Superior temporal gyrus (tissue), 1 donor: ENCODE measurements at regions not wholly inside any gene's neighbourhood (a gene's known extent, or its start where the extent isn't known, plus 50 kb on each side); places are given as distances from the start of the nearest gene placed in this dataset.
"Not testable (repeated sequence)": the region's sequence is repeated elsewhere in the genome, so short reads cannot be mapped to it uniquely, and the experiment has no call there.

ENCODE experiments used
- DNase-seq: peaks from one replicate; pipeline ENCODE4 v3.0.0-alpha.2; 2016; ENCODE audit errors: extremely low spot score

DNA sequence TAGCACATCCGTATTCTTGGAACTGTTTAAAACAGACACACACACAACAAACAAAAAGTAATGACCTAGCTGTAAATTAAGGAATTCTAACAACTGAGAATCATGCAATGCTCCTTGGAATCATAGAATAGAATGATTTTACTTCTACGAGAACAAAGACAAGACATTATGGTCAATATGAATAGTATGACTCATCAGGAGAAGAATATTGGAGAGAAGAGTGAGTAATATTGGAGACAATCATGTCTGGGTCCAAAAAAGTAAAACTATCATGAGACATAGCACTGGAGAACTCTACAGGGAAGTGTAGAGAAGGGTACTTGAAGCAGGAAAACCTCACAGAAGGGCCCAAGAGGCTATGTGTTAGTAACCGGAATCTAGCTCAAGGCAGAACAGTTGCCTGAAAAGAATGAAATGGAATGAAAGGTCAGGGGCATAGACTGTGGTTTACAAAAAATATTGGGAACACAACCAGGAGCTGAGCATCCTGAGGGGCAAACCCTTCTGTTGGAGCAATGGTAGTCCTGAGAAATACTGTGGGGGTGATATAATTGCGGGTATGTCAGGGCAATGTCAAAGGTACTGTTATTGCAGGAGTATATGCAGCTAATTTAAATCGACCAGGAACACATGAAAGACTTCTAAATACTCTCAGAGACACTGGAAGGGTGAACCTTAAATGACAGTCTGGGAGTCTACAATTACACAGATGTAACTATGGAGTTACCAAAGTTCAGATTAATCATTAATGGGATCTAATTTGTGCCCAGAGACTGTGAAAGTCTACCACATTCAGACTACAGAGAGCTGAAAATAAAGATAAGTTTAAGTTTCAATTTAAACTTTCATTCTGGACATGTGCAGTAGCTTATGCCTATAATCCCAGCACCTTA, 201.2 kb downstream of the BCHE start:
- no peak for DNase-seq

DNA sequence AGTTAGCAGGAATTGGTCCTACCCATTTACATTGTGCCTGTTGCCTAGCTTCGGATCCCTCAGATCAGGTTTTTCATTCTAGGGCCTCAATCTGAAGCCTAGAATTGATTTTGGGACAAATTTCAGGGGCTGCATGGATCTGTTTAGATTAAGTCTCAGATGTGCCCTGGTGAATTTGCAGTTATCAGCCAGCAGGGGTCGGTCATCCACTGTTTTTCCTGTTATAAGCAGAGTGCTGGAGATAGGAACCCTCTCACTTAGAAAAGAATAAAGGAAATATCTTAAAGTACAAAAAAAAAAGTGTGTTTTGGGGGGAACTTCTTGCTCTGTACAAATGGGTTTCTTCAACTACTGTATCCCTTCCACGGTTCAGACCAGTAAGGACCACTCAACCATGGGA, 212.5 kb downstream of the BCHE start:
- DNase-seq, result no peak

- no peak for DNase-seq
Observed at GRCh38 chr3:165622356-165622755, 214.9 kb downstream of the BCHE start.

- no peak for DNase-seq
Observed at GRCh38 chr3:165619069-165619468, 218.2 kb downstream of the BCHE start.

- DNase-seq, result no peak
Observed at GRCh38 chr3:165617134-165617533, 220.1 kb downstream of the BCHE start.

GRCh38 chr3:165614337-165614736, 222.9 kb downstream of the BCHE start:
- no peak for DNase-seq

DNA sequence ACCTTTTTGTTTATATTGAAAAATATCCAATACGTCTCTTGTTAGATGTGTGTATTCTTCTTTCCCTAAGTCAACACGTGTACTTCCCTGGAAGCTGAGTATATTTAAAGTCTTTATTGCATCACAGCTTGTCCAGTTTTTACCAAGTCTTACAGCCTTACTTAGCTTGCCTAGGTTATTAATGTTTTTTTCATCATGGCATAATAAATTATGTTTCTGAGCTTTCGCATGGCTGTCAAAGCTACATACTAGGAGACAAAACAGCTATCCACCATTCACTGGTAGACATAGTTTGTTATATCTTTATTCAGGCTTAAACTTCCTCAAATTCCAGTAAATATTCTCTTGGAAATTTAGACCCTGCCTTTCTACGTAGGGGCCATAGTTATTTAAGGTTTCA, 224.2 kb downstream of the BCHE start:
- DNase-seq, result no peak

- no peak for DNase-seq
Observed at GRCh38 chr3:165607221-165607620, 230.0 kb downstream of the BCHE start.

GRCh38 chr3:165603196-165603595, 234.0 kb downstream of the BCHE start:
- DNase-seq, result no peak

DNA sequence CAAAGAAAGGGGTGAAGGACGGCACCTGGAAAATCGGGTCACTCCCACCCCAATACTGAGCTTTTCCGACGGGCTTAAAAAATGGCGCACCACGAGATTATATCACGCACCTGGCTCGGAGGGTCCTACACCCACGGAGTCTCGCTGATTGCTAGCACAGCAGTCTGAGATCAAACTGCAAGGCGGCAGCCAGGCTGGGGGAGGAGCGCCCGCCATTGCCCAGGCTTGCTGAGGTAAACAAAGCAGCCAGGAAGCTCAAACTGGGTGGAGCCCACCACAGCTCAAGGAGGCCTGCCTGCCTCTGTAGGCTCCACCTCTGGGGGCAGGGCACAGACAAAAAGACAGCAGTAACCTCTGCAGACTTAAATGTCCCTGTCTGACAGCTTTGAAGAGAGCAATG, 264.7 kb downstream of the BCHE start:
- not testable (repeated sequence) for DNase-seq

- no peak for DNase-seq
Observed at GRCh38 chr3:165568907-165569462, 268.2 kb downstream of the BCHE start.

- DNase-seq, result no peak
Observed at GRCh38 chr3:165555785-165556184, 281.4 kb downstream of the BCHE start.

DNA sequence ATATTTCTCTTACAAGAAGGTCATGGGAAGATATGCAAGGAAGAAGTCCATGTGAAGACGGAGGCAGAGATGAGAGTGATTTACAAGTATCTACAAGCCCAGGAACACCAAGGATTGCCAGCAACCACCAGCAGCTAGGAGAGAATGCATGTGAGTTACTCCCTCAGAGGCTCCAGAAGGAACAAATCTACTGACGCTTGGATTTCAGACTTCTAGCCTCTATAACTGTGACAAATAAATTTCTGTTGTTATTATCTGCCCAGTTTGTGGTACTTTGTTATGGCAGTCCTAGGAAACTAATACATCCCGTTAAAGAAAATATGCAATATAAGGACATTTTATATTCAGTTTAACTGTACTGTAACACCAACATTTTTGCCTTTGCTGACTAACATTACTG, 283.9 kb downstream of the BCHE start:
- DNase-seq, result no peak

DNA sequence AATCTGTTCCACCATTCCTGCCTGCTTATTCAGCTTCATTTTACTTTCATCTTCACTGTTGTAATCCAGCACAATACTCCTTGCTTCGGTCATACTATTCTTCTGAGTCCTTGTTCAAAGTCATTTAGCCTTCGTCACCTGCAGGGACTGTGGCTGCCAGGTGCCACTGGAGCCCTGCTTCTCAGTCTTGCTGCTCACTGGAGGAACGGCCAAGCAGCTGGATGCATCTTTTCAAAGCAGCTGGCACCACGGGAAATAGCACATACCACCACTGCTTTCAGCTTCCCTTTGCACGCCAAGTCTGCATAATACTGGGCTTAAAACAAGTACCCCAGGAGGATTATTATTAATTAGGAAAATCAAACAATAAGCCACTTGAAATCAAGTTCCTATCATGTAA, 287.6 kb downstream of the BCHE start:
- DNase-seq, result no peak

GRCh38 chr3:165549037-165549436, 288.2 kb downstream of the BCHE start:
- DNase-seq, result no peak

DNA sequence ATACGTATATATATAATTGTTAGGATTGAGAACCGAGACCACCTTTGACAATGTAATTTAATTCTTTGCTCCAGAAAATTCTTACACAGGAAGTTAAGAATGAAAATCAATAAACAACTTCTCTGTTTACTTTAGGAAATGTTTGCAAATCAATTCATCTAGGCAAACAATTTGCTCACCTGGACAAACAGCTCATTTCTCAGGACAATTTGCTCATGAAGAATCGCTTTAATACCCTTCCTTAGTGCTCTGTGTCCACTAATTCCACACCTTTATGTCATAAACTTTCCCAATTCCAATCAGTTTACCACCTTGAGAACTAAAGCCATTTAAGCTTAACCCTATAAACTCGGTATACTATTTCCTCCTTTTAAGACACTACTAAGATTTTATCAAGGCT, 292.2 kb downstream of the BCHE start:
- DNase-seq, result no peak

DNA sequence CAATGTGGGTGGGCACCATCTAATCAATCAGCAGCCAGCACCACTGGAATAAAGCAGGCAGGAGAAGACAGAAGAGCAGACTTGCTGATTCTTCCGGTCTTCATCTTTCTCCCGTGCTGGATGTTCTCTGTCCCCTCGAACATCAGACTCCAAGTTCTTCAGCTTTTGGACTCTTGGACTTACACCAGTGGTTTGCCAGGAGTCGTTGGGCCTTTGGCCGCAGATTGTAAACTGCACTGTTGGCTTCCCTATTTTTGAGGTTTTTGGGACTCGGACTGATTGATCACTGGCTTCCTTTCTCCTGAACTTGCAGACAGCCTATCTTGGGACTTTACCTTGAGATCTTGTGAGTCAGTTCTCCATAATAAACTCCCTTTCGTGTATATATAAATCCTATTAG, 292.8 kb downstream of the BCHE start:
- no peak for DNase-seq

- DNase-seq, result no peak
Observed at GRCh38 chr3:165538166-165538565, 299.1 kb downstream of the BCHE start.

DNA sequence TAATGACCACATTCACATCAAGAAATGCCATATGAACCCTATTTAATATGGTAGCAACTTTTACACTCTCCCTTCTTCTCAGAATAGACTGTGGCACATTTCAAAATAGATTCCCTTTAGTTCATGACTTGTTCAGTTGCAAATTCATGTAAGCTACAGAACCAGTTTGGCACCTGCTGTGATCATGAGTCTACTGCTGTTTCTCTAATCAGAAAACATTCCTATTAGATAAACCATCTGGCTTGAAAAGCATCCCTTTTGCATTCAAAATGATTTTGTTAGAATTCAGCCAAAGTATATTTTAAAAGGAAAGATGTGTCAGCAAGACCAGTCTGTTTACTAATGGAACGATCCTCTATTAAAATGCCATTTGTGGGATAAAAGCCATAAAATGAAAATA, 304.4 kb downstream of the BCHE start:
- peak; percentile 40 for DNase-seq

DNA sequence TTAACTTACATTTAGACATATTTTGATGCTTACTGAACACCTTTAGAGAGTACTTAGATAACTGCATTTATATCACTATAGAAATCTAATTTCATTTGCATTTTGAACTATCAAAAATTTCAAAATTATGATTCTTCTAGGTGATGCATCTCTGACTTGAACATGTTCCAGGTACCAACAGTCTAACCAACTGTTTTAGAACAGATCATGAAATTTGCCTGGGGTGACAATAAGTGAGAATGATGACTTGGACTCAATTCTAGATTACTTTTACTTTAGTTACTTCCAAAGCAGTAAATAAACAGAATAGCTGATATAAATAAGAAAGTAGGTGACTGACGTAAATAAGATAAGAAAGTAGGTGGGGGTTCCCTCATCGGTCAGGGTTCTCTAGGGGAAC, 307.8 kb downstream of the BCHE start:
- DNase-seq, result no peak

DNA sequence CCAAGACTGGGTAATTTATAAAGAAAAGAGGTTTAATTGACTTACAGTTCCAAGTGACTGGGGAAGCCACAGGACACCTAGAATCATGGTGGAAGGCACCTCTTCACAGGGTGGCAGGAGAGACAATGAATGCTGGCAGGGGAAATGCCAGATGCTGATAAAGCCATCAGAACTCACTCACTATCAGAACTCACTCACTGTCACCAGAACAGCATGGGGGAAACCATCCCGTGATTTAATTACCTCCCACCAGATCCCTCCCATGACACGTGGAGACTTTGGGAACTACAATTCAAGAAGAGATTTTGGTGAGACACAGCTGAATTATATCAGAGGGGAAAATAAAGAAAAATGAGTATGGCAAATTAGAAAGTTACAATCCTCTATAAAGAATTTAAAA, 310.9 kb downstream of the BCHE start:
- DNase-seq, result no peak

GRCh38 chr3:165523801-165524200, 313.4 kb downstream of the BCHE start:
- no peak for DNase-seq

GRCh38 chr3:165522386-165522785, 314.8 kb downstream of the BCHE start:
- DNase-seq, result no peak
